GM19395 (cell line): ENCODE measurements at regions not wholly inside any gene's neighbourhood (a gene's known extent, or its start where the extent isn't known, plus 50 kb on each side); places are given as distances from the start of the nearest gene placed in this dataset.

Experiments used
- ATAC-seq: cut with Tn5 transposase; IDR thresholded peaks from one replicate; pipeline ENCODE4 v1.9.1; 2021; ENCODE audit warnings: mild to moderate bottlenecking, moderate library complexity; ENCODE audit not compliant: unreplicated experiment

- no peak for ATAC-seq
Observed at GRCh38 chr21:43364261-43364510, 62.7 kb downstream of the SIK1 start.

GRCh38 chr21:43363506-43364260, 63.2 kb downstream of the SIK1 start:
- no peak for ATAC-seq

GRCh38 chr21:43362915-43363314, 64.0 kb downstream of the SIK1 start:
- no peak for ATAC-seq

GRCh38 chr21:43362321-43362791, 64.6 kb downstream of the SIK1 start:
- ATAC-seq = peak; percentile 55

GRCh38 chr21:43361493-43362296, 65.2 kb downstream of the SIK1 start:
- peak; percentile 66 for ATAC-seq

- no peak for ATAC-seq
Observed at GRCh38 chr21:43361127-43361492, 65.8 kb downstream of the SIK1 start.

- no peak for ATAC-seq
Observed at GRCh38 chr21:43360441-43361126, 66.3 kb downstream of the SIK1 start.

GRCh38 chr21:43358940-43359822, 67.8 kb downstream of the SIK1 start:
- no peak for ATAC-seq

- no peak for ATAC-seq
Observed at GRCh38 chr21:43357715-43358430, 69.1 kb downstream of the SIK1 start.

GRCh38 chr21:43355925-43356289, 71.0 kb downstream of the SIK1 start:
- no peak for ATAC-seq

- no peak for ATAC-seq
Observed at GRCh38 chr21:43355266-43355924, 71.5 kb downstream of the SIK1 start.

- no peak for ATAC-seq
Observed at GRCh38 chr21:43354666-43355065, 72.3 kb downstream of the SIK1 start.

- ATAC-seq = no peak
Observed at GRCh38 chr21:43354026-43354420, 72.9 kb downstream of the SIK1 start.

- ATAC-seq = no peak
Observed at GRCh38 chr21:43353282-43354025, 73.5 kb downstream of the SIK1 start.

- peak; percentile 91 for ATAC-seq
Observed at GRCh38 chr21:43352568-43353281, 74.2 kb downstream of the SIK1 start.

- ATAC-seq = no peak
Observed at GRCh38 chr21:43352154-43352537, 74.8 kb downstream of the SIK1 start.

GRCh38 chr21:43351501-43352153, 75.3 kb downstream of the SIK1 start:
- ATAC-seq = no peak

GRCh38 chr21:43349644-43350043, 77.3 kb downstream of the SIK1 start:
- ATAC-seq = no peak
